Activated CD4-positive, alpha-beta T cell treated with anti-CD3 and anti-CD28 coated beads, Interleukin-2, amount 50 U/mL, for 16 hours (primary cell): ENCODE measurements at regions not wholly inside any gene's neighbourhood (a gene's known extent, or its start where the extent isn't known, plus 50 kb on each side); places are given as distances from the start of the nearest gene placed in this dataset.
"Not testable (repeated sequence)": the region's sequence is repeated elsewhere in the genome, so short reads cannot be mapped to it uniquely, and the experiment has no call there.

Source experiments
- DNase-seq: peaks from one replicate; pipeline ENCODE4 v3.0.0-alpha.2; 2020

DNA sequence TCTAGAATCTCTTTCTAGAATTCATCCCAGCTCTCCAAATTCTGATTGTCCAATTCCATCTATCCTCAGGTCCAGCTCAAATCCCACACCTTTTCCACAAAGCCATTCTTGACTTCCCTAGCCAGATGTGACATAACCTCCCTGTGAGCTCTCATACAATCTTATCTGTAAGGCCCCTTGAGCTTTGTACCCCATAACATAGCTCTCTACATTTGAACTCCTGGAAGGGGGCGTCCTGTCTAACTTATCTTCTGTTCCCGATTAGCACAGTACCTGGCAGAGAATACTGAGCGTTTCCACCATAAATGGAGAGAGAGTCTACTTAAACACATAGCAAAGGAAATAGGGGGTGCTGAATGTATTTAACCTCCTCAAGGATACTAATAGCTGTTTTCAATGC lies 251.6 kb upstream of the RGMB start:
- DNase-seq = no peak

- no peak for DNase-seq
Observed at GRCh38 chr5:98524773-98525172, 248.7 kb upstream of the RGMB start.

- no peak for DNase-seq
Observed at GRCh38 chr5:98527846-98528245, 245.6 kb upstream of the RGMB start.

DNA sequence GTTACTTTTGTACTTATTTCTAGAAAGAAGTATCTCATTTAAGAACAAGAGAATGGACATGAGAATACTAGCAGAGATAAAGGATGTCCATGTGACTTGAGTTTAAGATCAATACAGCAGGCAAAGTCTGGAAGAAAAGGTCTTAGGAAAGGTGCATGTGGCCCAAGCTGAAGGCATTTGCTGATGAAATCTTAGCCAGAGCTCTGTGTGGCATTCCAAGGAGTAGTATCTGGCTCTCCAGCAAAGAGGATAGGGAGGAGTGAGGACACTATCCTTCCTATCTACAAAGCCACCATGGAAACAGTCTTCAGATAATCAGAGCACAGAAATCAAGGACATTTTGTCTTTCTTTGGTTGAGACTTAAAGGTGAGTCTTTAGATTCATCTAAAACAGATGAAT lies 244.1 kb upstream of the RGMB start:
- DNase-seq = no peak

DNA sequence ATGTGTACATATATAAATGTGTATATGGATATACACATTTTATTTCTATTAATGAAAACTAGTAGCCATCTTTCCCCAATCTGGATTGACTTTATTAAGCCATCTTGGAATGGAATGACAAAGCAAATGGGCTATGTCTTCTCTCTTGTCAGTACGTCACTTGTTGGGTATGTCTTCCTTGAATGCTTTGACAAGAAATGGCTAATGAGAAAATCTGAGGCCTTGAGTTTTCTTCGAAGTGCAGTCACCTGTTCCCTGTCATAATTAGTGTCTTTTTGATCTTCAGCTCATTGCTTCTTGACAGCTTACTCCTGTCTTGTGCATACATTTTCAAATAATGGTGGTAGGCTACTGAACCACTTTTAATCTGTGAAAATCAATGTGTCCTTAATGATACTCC lies 243.2 kb upstream of the RGMB start:
- no peak for DNase-seq

- no peak for DNase-seq
Observed at GRCh38 chr5:98535901-98536300, 237.6 kb upstream of the RGMB start.

DNA sequence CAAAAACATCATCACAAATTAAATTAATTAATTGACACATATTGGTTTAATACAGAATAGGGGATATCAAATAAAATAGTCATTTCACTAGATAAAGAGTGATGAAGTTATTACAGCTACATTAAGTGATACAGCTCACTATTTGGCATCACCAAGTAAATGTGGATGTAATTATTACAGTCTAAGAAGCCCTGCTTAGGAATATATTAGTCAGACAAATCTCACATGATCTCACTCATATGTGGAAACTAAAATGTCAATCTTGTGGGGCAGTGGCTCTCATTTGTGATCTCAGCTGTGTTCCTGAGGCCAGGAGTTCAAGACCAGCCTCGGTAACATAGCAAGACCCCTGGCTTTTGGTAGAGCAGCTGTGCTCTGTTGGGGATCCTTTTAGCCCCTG lies 233.4 kb upstream of the RGMB start:
- no peak for DNase-seq

GRCh38 chr5:98541641-98542040 lies 231.8 kb upstream of the RGMB start:
- DNase-seq = no peak

- no peak for DNase-seq
Observed at GRCh38 chr5:98543490-98543889, 230.0 kb upstream of the RGMB start.

- DNase-seq = not testable (repeated sequence)
Observed at GRCh38 chr5:98546924-98547323, 226.5 kb upstream of the RGMB start.

DNA sequence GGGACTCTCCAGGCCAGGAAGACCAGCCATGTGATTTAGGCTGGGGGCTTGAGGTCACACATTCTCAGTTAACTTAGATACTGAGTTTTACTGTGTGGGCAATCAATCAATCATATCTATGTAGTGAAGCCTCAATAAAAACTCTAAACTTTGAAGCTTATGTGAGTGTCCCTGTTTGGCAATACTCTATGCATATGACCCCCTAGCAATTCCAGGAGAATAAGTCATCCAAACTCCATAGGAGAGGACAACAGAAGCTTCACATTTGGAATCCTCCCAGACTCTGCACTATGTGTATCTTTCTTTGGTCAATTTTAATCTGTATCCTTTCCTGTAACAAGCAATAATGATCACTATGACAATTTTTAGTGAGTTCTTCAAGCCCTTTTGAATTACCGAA lies 216.8 kb upstream of the RGMB start:
- DNase-seq = no peak

GRCh38 chr5:98557916-98558315 lies 215.5 kb upstream of the RGMB start:
- no peak for DNase-seq

GRCh38 chr5:98563885-98564653 lies 209.4 kb upstream of the RGMB start:
- no peak for DNase-seq

- no peak for DNase-seq
Observed at GRCh38 chr5:98564836-98565235, 208.6 kb upstream of the RGMB start.

DNA sequence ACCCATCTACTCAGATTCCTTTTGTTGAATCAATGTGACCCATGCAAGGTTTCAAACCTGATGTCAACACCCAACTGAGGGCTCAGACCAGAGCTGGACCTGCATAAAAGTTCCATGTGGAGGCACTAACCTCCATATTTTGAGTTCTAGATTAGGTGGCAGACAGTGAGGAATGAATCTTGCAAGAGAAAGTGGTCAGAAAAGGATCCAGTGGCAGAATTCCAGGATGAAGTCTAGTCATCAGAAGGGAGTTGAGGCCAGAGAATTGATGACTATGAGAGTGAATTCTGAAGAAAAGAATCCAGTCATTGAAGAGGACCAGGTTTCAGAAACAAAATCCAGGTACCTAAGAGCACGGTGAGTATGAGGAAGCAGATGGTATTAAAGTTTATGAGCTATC lies 205.1 kb upstream of the RGMB start:
- no peak for DNase-seq

DNA sequence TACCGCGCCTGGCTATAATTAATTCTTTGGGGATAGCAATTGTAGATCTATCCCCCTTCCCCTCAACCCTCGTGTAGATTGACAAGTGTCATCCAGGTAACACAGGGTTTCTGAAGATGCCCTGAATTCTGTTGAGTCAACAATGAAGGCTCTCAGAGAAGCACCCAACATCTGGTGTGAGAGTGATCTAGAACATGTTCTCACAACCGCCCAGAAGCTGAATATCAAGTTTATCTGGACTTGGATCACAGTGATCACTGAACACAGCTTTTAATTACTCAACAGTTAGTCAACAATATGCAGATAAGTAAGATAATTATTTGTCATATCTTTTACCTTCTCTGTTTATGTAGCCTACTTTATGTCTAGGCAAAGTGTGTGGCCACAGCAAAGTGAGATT lies 204.2 kb upstream of the RGMB start:
- DNase-seq = no peak

DNA sequence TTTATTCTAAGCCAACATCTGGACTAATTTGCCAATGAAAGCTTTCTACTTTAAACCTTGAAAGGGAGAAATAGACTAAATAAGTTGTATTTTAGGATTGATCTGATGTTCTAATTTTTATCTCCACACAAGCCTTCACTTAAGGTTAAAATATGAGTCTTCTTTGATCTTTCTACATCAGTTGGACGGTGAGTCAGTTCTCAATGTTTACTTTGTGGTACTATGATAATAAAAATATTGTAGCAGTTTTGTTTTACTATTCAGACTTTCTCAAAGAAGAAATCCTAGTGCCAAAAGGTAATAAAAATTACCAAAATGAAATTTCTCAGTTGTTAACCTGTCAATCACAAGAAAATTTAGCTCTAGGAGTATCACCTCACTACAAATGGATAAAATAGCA lies 203.5 kb upstream of the RGMB start:
- DNase-seq = no peak

DNA sequence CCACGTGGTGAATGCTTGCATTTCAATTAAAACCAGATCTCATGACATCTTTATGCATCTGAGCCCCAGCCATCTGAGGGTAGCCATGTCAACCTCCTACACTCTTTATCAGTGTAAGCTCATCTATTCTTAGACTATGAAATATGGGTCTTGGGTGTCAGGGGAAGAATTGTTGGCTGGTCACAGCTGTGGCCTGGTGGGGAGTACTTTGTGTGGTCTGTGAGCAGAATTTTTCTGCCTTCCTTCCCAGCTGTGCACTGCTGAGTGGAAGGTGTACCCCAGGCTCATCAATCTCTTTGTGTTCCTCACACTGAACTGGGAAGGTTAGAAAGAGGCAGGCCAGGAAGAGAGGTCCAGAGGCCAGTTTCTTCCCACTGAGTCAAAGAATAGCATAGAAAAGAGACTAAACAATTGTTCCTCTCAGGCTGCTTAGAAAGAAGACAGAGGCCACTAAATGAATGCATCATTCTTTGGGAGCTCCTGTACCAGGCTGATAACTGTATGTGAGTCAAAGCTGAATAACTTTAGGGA lies 202.7 kb upstream of the RGMB start:
- no peak for DNase-seq

DNA sequence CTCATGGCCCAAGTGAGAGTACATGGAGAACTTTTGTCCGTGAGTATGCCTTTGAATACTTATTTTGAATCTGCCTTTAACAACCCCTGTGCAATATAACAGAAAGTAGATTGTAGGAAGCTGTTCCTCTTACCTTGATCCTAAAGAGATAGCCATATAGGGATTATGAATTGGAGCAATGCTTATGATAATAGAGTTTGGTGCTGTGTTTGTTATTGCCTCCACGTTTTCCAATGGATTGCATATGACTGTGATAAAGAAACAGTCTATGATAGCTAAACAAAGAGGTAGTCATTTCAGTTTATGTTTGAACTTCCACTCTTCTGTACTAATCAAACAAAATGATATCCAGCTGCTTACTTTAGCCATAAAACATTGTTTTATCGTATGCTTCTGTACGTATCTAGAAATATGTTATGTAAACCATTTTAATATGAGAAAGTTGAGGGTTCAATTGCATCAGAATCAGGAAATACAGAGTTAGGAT lies 199.6 kb upstream of the RGMB start:
- no peak for DNase-seq

DNA sequence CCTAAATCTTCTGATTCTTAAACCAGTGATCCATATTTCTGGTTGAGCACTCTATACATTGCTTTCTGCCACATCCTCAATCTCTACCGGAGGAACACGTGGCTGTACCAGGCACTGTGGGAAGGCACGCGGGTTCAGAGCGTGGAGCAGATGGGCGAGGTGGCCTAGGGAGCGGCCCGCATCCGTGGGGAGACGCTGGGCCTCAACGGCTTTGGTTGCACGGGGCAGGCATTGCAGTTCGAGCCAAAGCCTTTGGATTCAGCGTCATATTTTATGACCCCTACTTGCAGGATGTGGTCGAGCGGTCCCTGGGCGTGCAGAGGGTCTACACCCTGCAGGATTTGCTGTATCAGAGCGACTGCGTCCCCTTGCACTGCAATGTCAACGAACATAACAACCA lies 197.2 kb upstream of the RGMB start:
- no peak for DNase-seq

GRCh38 chr5:98578438-98578837 lies 195.0 kb upstream of the RGMB start:
- DNase-seq = no peak

DNA sequence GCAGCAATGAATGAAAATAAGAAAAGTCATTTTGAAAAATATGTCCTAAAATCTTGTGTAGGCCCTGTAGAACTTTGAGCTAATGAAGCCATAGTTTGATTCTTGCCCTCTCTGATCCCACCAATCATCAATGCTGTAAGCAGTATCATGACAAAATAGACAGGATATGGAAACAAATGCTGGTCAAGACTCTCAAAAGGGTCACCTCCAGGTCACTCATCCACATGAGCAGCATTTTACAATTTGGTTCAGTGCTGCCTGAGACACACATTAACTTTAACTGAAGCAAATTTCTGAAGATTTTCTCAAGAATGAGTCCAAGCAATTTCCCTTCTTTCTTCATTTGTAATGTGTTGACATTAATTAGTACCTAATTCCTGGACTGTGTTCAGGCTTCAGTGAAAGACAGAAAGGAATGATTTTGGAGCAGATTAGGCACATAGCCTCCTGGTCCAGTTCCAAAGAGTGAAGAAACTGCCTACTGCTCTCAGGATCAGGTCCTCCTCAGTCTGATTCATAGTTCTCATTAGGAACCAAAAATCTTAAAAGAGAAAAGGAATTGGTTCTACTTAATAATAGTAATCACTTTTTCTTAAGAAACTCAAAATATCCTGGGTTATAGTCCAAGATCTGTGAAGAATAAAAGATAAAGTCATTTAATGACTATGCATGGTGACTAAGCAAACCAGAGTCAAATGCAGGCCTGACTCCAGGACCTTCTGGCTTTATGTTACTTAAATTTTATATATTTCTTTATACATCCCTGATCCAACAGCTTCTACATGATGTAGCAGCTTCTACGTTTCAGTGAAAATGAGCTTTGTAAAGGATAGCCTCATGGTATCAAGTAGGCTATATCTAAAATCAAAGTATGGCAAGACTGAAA lies 192.1 kb upstream of the RGMB start:
- no peak for DNase-seq

GRCh38 chr5:98583586-98583985 lies 189.9 kb upstream of the RGMB start:
- no peak for DNase-seq
